ENCODE measurements at regions not wholly inside any gene's neighbourhood (a gene's known extent, or its start where the extent isn't known, plus 50 kb on each side); places are given as distances from the start of the nearest gene placed in this dataset.
A peak's percentile ranks its signal among the peaks of the same experiment; 100 is the strongest.

DNA sequence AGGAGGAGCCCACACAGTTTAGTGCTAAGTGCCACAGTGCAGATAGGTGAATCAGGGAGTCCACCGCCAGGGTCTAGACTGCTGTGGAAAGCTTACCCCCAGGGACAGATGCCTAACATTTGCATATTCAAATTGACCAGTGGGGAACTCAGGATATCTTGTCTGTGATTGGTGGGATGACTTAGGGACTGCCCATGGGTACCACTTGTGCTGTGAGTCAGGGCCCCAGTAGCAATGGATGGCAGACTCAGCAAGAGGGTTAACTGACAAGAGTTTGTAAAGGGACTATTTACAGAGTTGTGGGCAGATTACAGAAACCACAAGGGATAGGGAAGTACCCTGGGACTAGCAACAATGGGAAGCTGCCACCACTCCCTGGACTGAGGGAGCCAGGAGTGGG lies 282.1 kb downstream of the BCOR start:
- DNase-seq (ENCODE audit: low read depth in 3 of 3, low spot score in 1 of 3) = no peak

- DNase-seq (ENCODE audit: low read depth in 3 of 3, low spot score in 1 of 3) = no peak
These were observed 280.7 kb downstream of the BCOR start for GRCh38 chrX:39816871-39817731.

GRCh38 chrX:39817754-39818470 lies 279.8 kb downstream of the BCOR start:
- no peak for DNase-seq (ENCODE audit: low read depth in 3 of 3, low spot score in 1 of 3)

GRCh38 chrX:39818750-39819149 lies 279.0 kb downstream of the BCOR start:
- no peak for DNase-seq (ENCODE audit: low read depth in 3 of 3, low spot score in 1 of 3)

- DNase-seq (ENCODE audit: low read depth in 3 of 3, low spot score in 1 of 3) = no peak
These were observed 277.6 kb downstream of the BCOR start for GRCh38 chrX:39819921-39820849.

DNA sequence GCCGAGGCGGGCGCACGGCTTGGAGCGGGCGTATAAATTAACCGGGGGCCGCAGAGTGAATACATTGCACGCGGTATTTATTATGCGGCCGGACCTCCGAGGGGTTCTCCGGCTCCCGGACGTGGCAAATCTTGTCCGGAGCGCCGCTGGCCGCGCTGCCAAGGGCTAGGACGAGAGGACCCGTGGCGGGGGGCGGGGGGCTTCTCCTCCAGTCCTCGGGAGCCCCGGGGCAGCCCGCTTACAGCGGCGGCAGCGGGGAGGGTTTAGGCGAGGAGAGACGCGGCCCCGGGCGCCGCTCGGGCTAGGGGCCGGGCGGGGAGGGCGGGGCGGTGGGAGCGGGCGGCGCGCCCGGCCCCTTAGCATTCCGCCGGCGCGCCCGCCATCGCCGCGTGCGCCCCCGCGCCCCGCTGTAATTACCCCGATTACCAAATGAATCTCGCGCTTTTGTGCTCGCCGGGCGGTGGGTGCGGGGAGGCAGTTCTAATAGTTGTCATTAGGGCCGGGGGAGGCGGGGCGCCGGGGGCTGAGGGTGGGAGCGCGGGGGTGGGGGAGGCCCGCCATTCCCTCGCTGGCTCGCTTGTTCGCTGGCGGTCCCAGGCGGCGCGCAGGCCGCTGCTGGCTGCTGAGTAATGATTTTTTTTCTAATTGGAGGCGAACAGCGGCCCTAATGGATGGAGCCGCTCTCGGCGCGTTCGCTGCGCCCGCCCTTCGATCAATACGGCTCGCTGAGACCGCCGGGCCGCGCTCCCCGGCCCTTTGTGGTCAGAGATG lies 276.6 kb downstream of the BCOR start:
- peak in 1 of 3 donors; percentile 34 for DNase-seq (ENCODE audit: low read depth in 3 of 3, low spot score in 1 of 3)

- DNase-seq (ENCODE audit: low read depth in 3 of 3, low spot score in 1 of 3) = no peak
These were observed 276.1 kb downstream of the BCOR start for GRCh38 chrX:39821709-39822095.

DNA sequence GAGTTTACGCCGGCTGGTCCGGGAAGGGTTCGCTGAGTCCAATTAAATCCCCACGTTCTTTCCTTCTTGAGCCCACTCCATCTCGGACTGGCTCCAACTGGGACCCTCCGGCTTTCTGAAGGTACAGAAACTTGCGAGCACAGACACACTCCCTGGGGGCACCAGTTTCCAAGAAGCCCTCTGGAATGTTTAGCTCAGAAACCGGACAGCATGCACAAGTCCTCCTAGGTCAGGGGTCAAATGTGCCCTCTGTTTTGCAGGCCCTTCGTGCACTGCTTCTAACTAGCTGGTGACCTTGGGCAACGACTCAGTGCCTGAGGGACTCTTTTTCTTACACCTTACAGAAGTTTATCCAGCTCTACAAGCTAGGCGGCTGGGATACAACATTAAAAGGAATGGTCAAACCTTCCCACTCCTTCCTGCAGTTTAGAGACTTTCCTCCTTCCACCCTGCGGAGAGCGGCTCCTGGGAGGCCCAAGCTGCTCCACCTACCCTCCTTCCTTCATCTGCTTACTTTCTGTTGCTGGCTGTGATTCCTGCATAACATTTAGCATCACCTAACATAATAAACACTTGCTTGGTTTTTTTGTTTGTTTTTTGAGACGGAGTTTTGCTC lies 275.5 kb downstream of the BCOR start:
- no peak for DNase-seq (ENCODE audit: low read depth in 3 of 3, low spot score in 1 of 3)

GRCh38 chrX:39823424-39823823 lies 274.3 kb downstream of the BCOR start:
- no peak for DNase-seq (ENCODE audit: low read depth in 3 of 3, low spot score in 1 of 3)

DNA sequence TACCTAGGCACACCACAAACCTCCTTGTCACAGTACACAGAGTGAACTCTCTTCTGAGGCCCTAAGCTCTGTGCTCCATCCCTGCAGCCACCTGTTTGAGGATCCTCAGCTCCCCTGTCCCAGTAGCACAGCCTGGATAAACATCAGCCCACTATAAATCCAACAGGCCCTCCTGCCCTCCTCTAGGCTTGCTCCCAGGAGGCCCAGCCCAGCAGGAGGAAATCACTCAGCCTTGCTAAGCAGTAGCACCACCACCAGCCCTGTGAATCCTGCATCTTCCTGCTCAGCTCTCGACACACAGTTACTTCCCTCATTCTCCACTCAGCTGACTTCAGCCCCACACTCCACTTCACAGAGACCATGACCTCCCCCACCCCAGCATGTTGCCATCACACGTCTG lies 273.9 kb downstream of the BCOR start:
- DNase-seq (ENCODE audit: low read depth in 3 of 3, low spot score in 1 of 3) = no peak

GRCh38 chrX:39826813-39827543 lies 270.8 kb downstream of the BCOR start:
- DNase-seq (ENCODE audit: low read depth in 3 of 3, low spot score in 1 of 3) = no peak

- no peak for DNase-seq (ENCODE audit: low read depth in 3 of 3, low spot score in 1 of 3)
These were observed 269.8 kb downstream of the BCOR start for GRCh38 chrX:39827951-39828350.

- DNase-seq (ENCODE audit: low read depth in 3 of 3, low spot score in 1 of 3) = no peak
These were observed 268.8 kb downstream of the BCOR start for GRCh38 chrX:39828971-39829370.

DNA sequence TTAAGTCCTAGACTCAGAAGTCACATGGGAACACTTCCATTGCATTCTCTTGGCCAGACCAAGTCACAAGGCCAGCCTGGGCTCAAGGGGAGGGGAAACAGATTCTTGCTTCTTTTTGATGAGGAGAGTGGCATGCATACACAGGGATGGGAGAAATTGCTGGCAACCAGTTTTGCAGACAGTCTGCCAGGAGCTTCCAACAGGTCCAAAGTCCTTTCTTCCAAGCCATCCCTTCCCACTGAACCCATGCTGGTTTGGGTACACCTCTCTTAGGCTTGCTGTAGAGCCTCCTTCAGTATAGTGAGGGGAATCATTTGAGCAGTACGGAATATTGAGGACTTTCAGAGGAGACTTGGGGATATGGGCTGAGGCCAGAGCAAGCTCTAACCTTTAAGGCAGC lies 267.8 kb downstream of the BCOR start:
- no peak for DNase-seq (ENCODE audit: low read depth in 3 of 3, low spot score in 1 of 3)

DNA sequence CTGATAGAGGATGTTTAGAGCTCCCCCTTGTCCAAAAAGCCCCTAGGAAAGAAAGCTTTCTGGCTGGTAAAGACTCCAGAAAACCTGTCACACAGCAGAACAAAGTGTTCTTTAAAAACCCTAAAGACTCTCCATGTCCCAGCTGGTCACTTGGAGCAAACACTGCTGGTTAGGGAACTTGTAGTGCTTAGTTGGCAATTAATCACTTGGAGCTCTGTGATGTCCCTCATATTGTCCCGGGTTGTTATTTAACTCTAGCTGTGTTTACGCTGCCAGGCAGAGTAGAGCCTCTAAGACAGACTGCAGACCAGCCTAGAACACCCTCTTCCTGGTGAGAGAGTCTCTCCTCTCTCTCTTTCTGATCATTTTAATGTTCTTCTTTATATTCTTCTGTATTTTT lies 267.3 kb downstream of the BCOR start:
- DNase-seq (ENCODE audit: low read depth in 3 of 3, low spot score in 1 of 3) = no peak

- DNase-seq (ENCODE audit: low read depth in 3 of 3, low spot score in 1 of 3) = no peak
These were observed 265.5 kb downstream of the BCOR start for GRCh38 chrX:39832211-39832610.

DNA sequence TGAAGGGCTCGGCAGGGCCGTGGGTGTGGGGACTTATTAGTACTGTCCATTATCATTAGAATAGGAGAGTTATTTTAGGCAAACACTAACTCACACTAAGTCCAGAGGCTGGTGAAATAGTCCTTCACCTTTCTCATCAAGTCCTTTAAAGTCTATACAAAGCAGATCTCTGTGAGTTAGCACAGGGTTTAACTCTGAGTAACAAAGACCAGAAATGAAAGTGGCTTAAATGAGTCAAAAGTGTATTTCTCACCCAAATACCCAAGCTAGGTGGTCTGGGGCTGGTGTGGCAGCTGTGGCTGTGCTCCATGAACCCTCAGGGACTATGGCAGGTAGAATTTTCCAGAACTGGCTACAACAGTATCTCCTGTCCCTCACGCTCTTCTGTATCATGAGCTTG lies 263.2 kb downstream of the BCOR start:
- DNase-seq (ENCODE audit: low read depth in 3 of 3, low spot score in 1 of 3) = no peak

DNA sequence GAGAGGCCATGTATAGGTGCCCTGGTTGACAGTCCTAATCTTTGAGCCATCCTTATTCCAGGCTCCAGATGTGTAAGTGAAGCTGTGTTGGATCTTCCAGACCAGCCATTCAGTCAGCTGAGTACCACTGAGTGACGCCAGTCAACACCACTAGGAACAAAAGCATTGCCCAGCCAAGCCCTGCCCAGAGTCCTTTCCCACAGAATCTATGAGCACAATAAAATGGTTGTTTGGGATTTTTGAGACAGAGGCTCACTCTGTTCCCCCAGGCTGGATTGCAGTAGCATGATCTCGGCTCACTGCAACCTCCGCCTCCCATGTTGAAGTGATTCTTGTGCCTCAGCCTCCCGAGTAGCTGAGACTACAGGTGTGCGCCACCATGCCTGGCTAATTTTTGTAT lies 262.5 kb downstream of the BCOR start:
- DNase-seq (ENCODE audit: low read depth in 3 of 3, low spot score in 1 of 3) = no peak

DNA sequence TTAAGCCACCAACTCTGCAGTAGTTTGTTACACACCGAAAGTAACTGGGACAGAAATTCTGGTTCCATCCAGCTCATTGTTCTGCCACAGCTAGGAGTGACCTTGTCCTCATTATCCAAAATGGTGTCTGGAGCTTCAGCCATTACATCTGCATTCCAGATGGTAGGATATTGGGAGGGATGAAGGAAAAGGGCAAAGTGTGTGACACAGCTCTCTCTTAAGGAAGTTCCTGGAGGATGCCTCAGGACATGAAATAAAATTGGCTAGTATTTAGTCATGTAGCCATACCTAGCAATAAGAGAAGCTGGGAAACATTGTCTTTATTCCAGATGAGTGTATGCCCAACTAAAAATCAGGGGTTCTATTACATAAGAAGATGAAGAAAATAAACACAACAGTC lies 262.0 kb downstream of the BCOR start:
- DNase-seq (ENCODE audit: low read depth in 3 of 3, low spot score in 1 of 3) = no peak
